HCT116 (cell line): ENCODE measurements at regions not wholly inside any gene's neighbourhood (a gene's known extent, or its start where the extent isn't known, plus 50 kb on each side); places are given as distances from the start of the nearest gene placed in this dataset.

Experiments
- EGR1 ChIP-seq: IDR thresholded peaks from 2 replicates; pipeline ENCODE4 v1.6.1; 2012; ENCODE audit warnings: low read depth
- EZH2phosphoT487 ChIP-seq: fragments of 200-600 bp; IDR thresholded peaks from 2 replicates; pipeline ENCODE4 v1.6.1; 2018; ENCODE audit warnings: antibody characterized with exemption, borderline replicate concordance
- FOSL1 ChIP-seq: IDR thresholded peaks from 2 replicates; pipeline ENCODE4 v1.6.1; 2012; ENCODE audit warnings: low read depth
- POLR2A ChIP-seq: IDR thresholded peaks from 2 replicates; pipeline ENCODE4 v1.7.0; 2011; ENCODE audit warnings: borderline replicate concordance; ENCODE audit not compliant: insufficient read depth, insufficient read length; ENCODE audit errors: extremely low read depth
- POLR2AphosphoS5 ChIP-seq: IDR thresholded peaks from 2 replicates; pipeline ENCODE4 v1.6.1; 2011; ENCODE audit warnings: mild to moderate bottlenecking, low read depth, low read length, moderate library complexity
- REST ChIP-seq: IDR thresholded peaks from 2 replicates; pipeline ENCODE4 v1.6.1; 2012; ENCODE audit warnings: low read depth
- SIN3A ChIP-seq: IDR thresholded peaks from 2 replicates; pipeline ENCODE4 v1.6.1; 2012; ENCODE audit warnings: low read depth
- TCF7L2 ChIP-seq: IDR thresholded peaks from 2 replicates; pipeline ENCODE4 v1.7.0; 2011; ENCODE audit warnings: borderline replicate concordance, inconsistent platforms; ENCODE audit not compliant: insufficient read depth, insufficient read length; ENCODE audit errors: extremely low read depth
- YY1 ChIP-seq: IDR thresholded peaks from 2 replicates; pipeline ENCODE4 v1.6.1; 2011; ENCODE audit warnings: low read length, low read depth, moderate library complexity, mild to moderate bottlenecking; ENCODE audit not compliant: insufficient replicate concordance; ENCODE audit errors: extremely low read depth
- ZNF274 ChIP-seq: fragments of 200-500 bp; sonication (Bioruptor generic); IDR thresholded peaks from 2 replicates; pipeline ENCODE4 v1.6.1; 2014; ENCODE audit warnings: mild to moderate bottlenecking, low read depth, low read length, inconsistent platforms
- TF ChIP-seq, protein P1 (sequence below), 3 experiments: fragments of 200-600 bp in 1 of 3; sonication (generic) in 1 of 3; IDR thresholded peaks in 2 of 3; conservative IDR thresholded peaks in 1 of 3; 2 replicates each; pipeline ENCODE4 v1.5.1; 2012 to 2017; ENCODE audit warnings: low read depth in 2 of 3, low read length in 2 of 3, antibody characterized with exemption in 1 of 3, borderline replicate concordance in 1 of 3, control low read depth in 1 of 3, mild to moderate bottlenecking in 1 of 3, mixed read lengths in 1 of 3, mixed run types in 1 of 3, moderate library complexity in 1 of 3; ENCODE audit not compliant: insufficient read depth in 1 of 3
- TF ChIP-seq, protein P2 (sequence below): IDR thresholded peaks from 2 replicates; pipeline ENCODE4 v1.6.1; 2012

DNA sequence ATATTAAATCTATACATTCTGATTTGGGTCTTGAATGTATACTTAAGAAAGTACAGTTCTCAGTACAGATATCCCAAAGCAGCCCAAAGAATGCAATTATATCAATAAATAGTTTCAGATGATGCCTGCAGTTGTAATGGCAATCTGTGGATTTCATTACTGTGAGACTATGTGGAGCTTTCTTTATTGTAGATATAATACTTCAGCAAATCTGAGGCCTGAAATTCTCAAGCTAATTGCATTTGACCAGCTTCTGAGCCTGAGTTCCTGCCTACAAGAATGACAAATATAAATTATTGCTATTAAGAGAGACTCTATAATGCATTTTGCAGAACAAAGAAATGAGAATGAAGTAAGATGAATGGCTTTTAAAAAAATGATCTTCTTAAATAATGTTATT lies 320.3 kb downstream of the DKK2 start:
- TF ChIP-seq, protein P1, sequence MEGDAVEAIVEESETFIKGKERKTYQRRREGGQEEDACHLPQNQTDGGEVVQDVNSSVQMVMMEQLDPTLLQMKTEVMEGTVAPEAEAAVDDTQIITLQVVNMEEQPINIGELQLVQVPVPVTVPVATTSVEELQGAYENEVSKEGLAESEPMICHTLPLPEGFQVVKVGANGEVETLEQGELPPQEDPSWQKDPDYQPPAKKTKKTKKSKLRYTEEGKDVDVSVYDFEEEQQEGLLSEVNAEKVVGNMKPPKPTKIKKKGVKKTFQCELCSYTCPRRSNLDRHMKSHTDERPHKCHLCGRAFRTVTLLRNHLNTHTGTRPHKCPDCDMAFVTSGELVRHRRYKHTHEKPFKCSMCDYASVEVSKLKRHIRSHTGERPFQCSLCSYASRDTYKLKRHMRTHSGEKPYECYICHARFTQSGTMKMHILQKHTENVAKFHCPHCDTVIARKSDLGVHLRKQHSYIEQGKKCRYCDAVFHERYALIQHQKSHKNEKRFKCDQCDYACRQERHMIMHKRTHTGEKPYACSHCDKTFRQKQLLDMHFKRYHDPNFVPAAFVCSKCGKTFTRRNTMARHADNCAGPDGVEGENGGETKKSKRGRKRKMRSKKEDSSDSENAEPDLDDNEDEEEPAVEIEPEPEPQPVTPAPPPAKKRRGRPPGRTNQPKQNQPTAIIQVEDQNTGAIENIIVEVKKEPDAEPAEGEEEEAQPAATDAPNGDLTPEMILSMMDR (IDR thresholded peaks at IDR 0.05 in 2 of 3, conservative IDR thresholded peaks at IDR 0.05 in 1 of 3; ENCODE audit: borderline replicate concordance in 1 of 3, insufficient read depth in 1 of 3, low read depth in 2 of 3, low read length in 2 of 3) = no peak
- no peak for TF ChIP-seq REST
- no peak for TF ChIP-seq POLR2AphosphoS5
- TF ChIP-seq POLR2A = no peak
- TF ChIP-seq EZH2phosphoT487 = no peak
- TF ChIP-seq SIN3A = no peak
- no peak for TF ChIP-seq FOSL1
- TF ChIP-seq, protein P2, sequence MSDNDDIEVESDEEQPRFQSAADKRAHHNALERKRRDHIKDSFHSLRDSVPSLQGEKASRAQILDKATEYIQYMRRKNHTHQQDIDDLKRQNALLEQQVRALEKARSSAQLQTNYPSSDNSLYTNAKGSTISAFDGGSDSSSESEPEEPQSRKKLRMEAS = no peak
- TF ChIP-seq ZNF274 = no peak
- no peak for TF ChIP-seq TCF7L2
- no peak for TF ChIP-seq EGR1
- no peak for TF ChIP-seq YY1
